Neuron (in vitro differentiated cells): ENCODE measurements at regions not wholly inside any gene's neighbourhood (a gene's known extent, or its start where the extent isn't known, plus 50 kb on each side); places are given as distances from the start of the nearest gene placed in this dataset.

Experiments used
- H2AFZ ChIP-seq: one replicate; pipeline ENCODE4 v1.6.1; 2013; ENCODE audit warnings: low read depth, mild to moderate bottlenecking, inconsistent platforms, low read length, moderate library complexity
- H3K27me3 ChIP-seq: one replicate; pipeline ENCODE4 v1.6.1; 2013; ENCODE audit warnings: low read length; ENCODE audit not compliant: insufficient read depth
- H3K36me3 ChIP-seq: one replicate; pipeline ENCODE4 v1.6.1; 2013; ENCODE audit warnings: low read length; ENCODE audit not compliant: insufficient read depth
- H3K4me1 ChIP-seq: one replicate; pipeline ENCODE4 v1.6.1; 2013; ENCODE audit warnings: low read length; ENCODE audit not compliant: insufficient read depth
- H3K4me3 ChIP-seq: 2 replicates; pipeline ENCODE4 v1.5.1; 2013; ENCODE audit warnings: mild to moderate bottlenecking, low read length, moderate library complexity
- H3K9me3 ChIP-seq: one replicate; pipeline ENCODE4 v1.6.1; 2013; ENCODE audit warnings: low read length

- H3K4me3 ChIP-seq: no peak overlapping the region
- no peaks in the 10 kb centered on the region for H3K36me3 ChIP-seq
- H2AFZ ChIP-seq: no peak overlapping the region
- no peaks in the 10 kb centered on the region for H3K4me1 ChIP-seq
- H3K9me3 ChIP-seq: peaks cover 2% of the 10 kb centered on the region
- H3K27me3 ChIP-seq: no peaks in the 10 kb centered on the region
These were observed 156.8 kb upstream of the RBMS1 start for GRCh38 chr2:160650196-160651118.

- H2AFZ ChIP-seq: no peak overlapping the region
- H3K4me3 ChIP-seq: no peak overlapping the region
- H3K9me3 ChIP-seq: peaks cover 2% of the 10 kb centered on the region
- H3K4me1 ChIP-seq: no peaks in the 10 kb centered on the region
- H3K27me3 ChIP-seq: no peaks in the 10 kb centered on the region
- H3K36me3 ChIP-seq: no peaks in the 10 kb centered on the region
These were observed 158.0 kb upstream of the RBMS1 start for GRCh38 chr2:160651416-160652200.

- H3K9me3 ChIP-seq: peaks cover 2% of the 10 kb centered on the region
- H3K27me3 ChIP-seq: no peaks in the 10 kb centered on the region
- no peaks in the 10 kb centered on the region for H3K36me3 ChIP-seq
- H3K4me1 ChIP-seq: no peaks in the 10 kb centered on the region
- H2AFZ ChIP-seq: no peak overlapping the region
- no peak overlapping the region for H3K4me3 ChIP-seq
These were observed 158.6 kb upstream of the RBMS1 start for GRCh38 chr2:160652236-160652635.

GRCh38 chr2:160657196-160657595 lies 163.6 kb upstream of the RBMS1 start:
- no peaks in the 10 kb centered on the region for H3K4me1 ChIP-seq
- no peaks in the 10 kb centered on the region for H3K36me3 ChIP-seq
- H3K9me3 ChIP-seq: no peaks in the 10 kb centered on the region
- H2AFZ ChIP-seq: no peak overlapping the region
- H3K4me3 ChIP-seq: no peak overlapping the region
- no peaks in the 10 kb centered on the region for H3K27me3 ChIP-seq

GRCh38 chr2:160658851-160659250 lies 165.2 kb upstream of the RBMS1 start:
- Histone ChIP-seq H3K36me3 (no peaks in the 10 kb centered on the region), H3K4me3 (no peak overlapping the region), H3K9me3 (no peaks in the 10 kb centered on the region), H3K4me1 (no peaks in the 10 kb centered on the region), H3K27me3 (no peaks in the 10 kb centered on the region), H2AFZ (no peak overlapping the region)

- H3K36me3 ChIP-seq: no peaks in the 10 kb centered on the region
- no peak overlapping the region for H2AFZ ChIP-seq
- peaks cover 2% of the 10 kb centered on the region for H3K4me1 ChIP-seq
- H3K27me3 ChIP-seq: no peaks in the 10 kb centered on the region
- no peaks in the 10 kb centered on the region for H3K9me3 ChIP-seq
- no peak overlapping the region for H3K4me3 ChIP-seq
These were observed 167.1 kb upstream of the RBMS1 start for GRCh38 chr2:160660741-160661140.

GRCh38 chr2:160664603-160665140 lies 171.1 kb upstream of the RBMS1 start:
- H2AFZ ChIP-seq: no peak overlapping the region
- no peaks in the 10 kb centered on the region for H3K9me3 ChIP-seq
- H3K4me3 ChIP-seq: no peak overlapping the region
- H3K4me1 ChIP-seq: peaks cover 19% of the 10 kb centered on the region
- no peaks in the 10 kb centered on the region for H3K27me3 ChIP-seq
- no peaks in the 10 kb centered on the region for H3K36me3 ChIP-seq

GRCh38 chr2:160666154-160667060 lies 172.8 kb upstream of the RBMS1 start:
- Histone ChIP-seq H3K36me3 (no peaks in the 10 kb centered on the region), H3K27me3 (no peaks in the 10 kb centered on the region), H3K4me3 (no peak overlapping the region), H3K9me3 (no peaks in the 10 kb centered on the region), H3K4me1 (peaks cover 19% of the 10 kb centered on the region), H2AFZ (no peak overlapping the region)

- no peaks in the 10 kb centered on the region for H3K9me3 ChIP-seq
These were observed 174.2 kb upstream of the RBMS1 start for GRCh38 chr2:160667811-160668210.

GRCh38 chr2:160670618-160671017 lies 177.0 kb upstream of the RBMS1 start:
- peaks cover 22% of the 10 kb centered on the region for H3K4me1 ChIP-seq
- no peaks in the 10 kb centered on the region for H3K36me3 ChIP-seq
- H2AFZ ChIP-seq: no peak overlapping the region
- H3K9me3 ChIP-seq: no peaks in the 10 kb centered on the region
- H3K27me3 ChIP-seq: no peaks in the 10 kb centered on the region
- no peak overlapping the region for H3K4me3 ChIP-seq

More at GRCh38 chr2:160667811-160668210, 174.2 kb upstream of the RBMS1 start:
- peaks cover 19% of the 10 kb centered on the region for H3K4me1 ChIP-seq
- H3K27me3 ChIP-seq: no peaks in the 10 kb centered on the region
- H3K36me3 ChIP-seq: no peaks in the 10 kb centered on the region
- no peak overlapping the region for H2AFZ ChIP-seq
- H3K4me3 ChIP-seq: no peak overlapping the region

GRCh38 chr2:160672211-160672610 lies 178.6 kb upstream of the RBMS1 start:
- H3K9me3 ChIP-seq: no peaks in the 10 kb centered on the region
- H3K4me3 ChIP-seq: no peak overlapping the region
- no peak overlapping the region for H2AFZ ChIP-seq
- no peaks in the 10 kb centered on the region for H3K36me3 ChIP-seq
- H3K4me1 ChIP-seq: peaks cover 6% of the 10 kb centered on the region
- H3K27me3 ChIP-seq: no peaks in the 10 kb centered on the region

GRCh38 chr2:160674146-160674750 lies 180.6 kb upstream of the RBMS1 start:
- Histone ChIP-seq H3K4me1 (peaks cover 4% of the 10 kb centered on the region), H2AFZ (no peak overlapping the region), H3K36me3 (no peaks in the 10 kb centered on the region), H3K27me3 (no peaks in the 10 kb centered on the region), H3K4me3 (no peak overlapping the region), H3K9me3 (no peaks in the 10 kb centered on the region)
